Prostate gland (tissue), 2 donors: ENCODE measurements at regions not wholly inside any gene's neighbourhood (a gene's known extent, or its start where the extent isn't known, plus 50 kb on each side); places are given as distances from the start of the nearest gene placed in this dataset.
"Not testable (repeated sequence)": the region's sequence is repeated elsewhere in the genome, so short reads cannot be mapped to it uniquely, and the experiment has no call there.

ENCODE experiments used
- DNase-seq: peaks from one replicate; pipeline ENCODE4 v3.0.0-alpha.2; 2019; ENCODE audit warnings: low spot score
- H3K27ac ChIP-seq, 2 donors: fragments of 200-600 bp; sonication (generic); 2 replicates each; pipeline ENCODE4 v1.5.1; 2017 to 2019
- H3K27me3 ChIP-seq: fragments of 200-600 bp; sonication (generic); replicated peaks from 2 replicates; pipeline ENCODE4 v1.5.1; 2019; ENCODE audit not compliant: insufficient read depth
- H3K36me3 ChIP-seq, 2 donors: fragments of 200-600 bp; sonication (generic); 1 replicate in 1 of 2; 2 replicates in 1 of 2; pipeline versions ENCODE4 v1.5.1 to v1.8.1; 2017 to 2019
- H3K4me1 ChIP-seq: fragments of 200-600 bp; sonication (generic); replicated peaks from 2 replicates; pipeline ENCODE4 v1.5.1; 2019
- H3K4me3 ChIP-seq, 2 donors: fragments of 200-600 bp; sonication (generic); 2 replicates each; pipeline ENCODE4 v1.5.1; 2017 to 2019
- H3K9me3 ChIP-seq: fragments of 200-600 bp; sonication (generic); 2 replicates; pipeline ENCODE4 v1.5.1; 2017
- CTCF ChIP-seq, 4 experiments: fragments of 200-600 bp in 2 of 4; fragments of 450-650 bp in 2 of 4; sonication (generic) in 2 of 4; IDR thresholded peaks; 1 replicate in 3 of 4; 2 replicates in 1 of 4; pipeline ENCODE4 v1.5.1; 2016 to 2019; ENCODE audit warnings: antibody characterized with exemption in 4 of 4, mild to moderate bottlenecking in 2 of 4, moderate library complexity in 2 of 4
- POLR2A ChIP-seq: fragments of 450-650 bp; IDR thresholded peaks from one replicate; pipeline ENCODE4 v1.6.1; 2016; ENCODE audit warnings: antibody characterized with exemption, mild to moderate bottlenecking
- POLR2AphosphoS5 ChIP-seq: sonication (generic); formaldehyde crosslinking; IDR thresholded peaks from one replicate; pipeline ENCODE4 v1.6.1; 2017; ENCODE audit warnings: antibody characterized with exemption
- WGBS: methylation state at CpG from one replicate; pipeline ENCODE4 v1.1.5; 2018; 5-methylcytosine and 5-hydroxymethylcytosine counted together
- intact Hi-C: fragments of 100-400 bp; cut with DNase I; formaldehyde crosslinking; loops from one replicate; pipeline ENCODE4 v1.14.2; 2022

GRCh38 chr10:111303887-111304286, 227.1 kb downstream of the ADRA2A start:
- Histone ChIP-seq H3K36me3 (no peaks in the 10 kb centered on the region), H3K9me3 (no peaks in the 10 kb centered on the region), H3K4me1 (no peaks in the 10 kb centered on the region), H3K27ac (no peak overlapping the region), H3K4me3 (no peak overlapping the region), H3K27me3 (no peaks in the 10 kb centered on the region)
- TF ChIP-seq POLR2AphosphoS5 (no peak), POLR2A (no peak), CTCF (IDR thresholded peaks at IDR 0.05) (no peak)
- DNase-seq, result no peak
- intact Hi-C loops, result no loop called here
- WGBS, result 81% methylated on average over 4 of the region's 4 CpGs

GRCh38 chr10:111316722-111317212, 239.9 kb downstream of the ADRA2A start:
- no peak for DNase-seq
- Histone ChIP-seq H3K4me3 (no peak overlapping the region), H3K4me1 (no peaks in the 10 kb centered on the region), H3K36me3 (no peaks in the 10 kb centered on the region), H3K27ac (no peak overlapping the region), H3K9me3 (no peaks in the 10 kb centered on the region), H3K27me3 (no peaks in the 10 kb centered on the region)
- no peak for TF ChIP-seq POLR2A
- no peak for TF ChIP-seq POLR2AphosphoS5
- no peak for TF ChIP-seq CTCF (IDR thresholded peaks at IDR 0.05)
- WGBS, result 27% methylated on average over 4 of the region's 4 CpGs
- intact Hi-C loops, result no loop called here

- TF ChIP-seq POLR2A (no peak), CTCF (IDR thresholded peaks at IDR 0.05) (no peak), POLR2AphosphoS5 (no peak)
- no peak for DNase-seq
- no peaks in the 10 kb centered on the region for H3K9me3 ChIP-seq
- H3K27ac ChIP-seq, result no peak overlapping the region
- H3K4me3 ChIP-seq, result no peak overlapping the region
- intact Hi-C loops, result no loop called here
- H3K27me3 ChIP-seq, result no peaks in the 10 kb centered on the region
- H3K4me1 ChIP-seq, result no peaks in the 10 kb centered on the region
- H3K36me3 ChIP-seq, result no peaks in the 10 kb centered on the region
Observed at GRCh38 chr10:111319866-111320265, 243.0 kb downstream of the ADRA2A start.

- H3K9me3 ChIP-seq, result no peaks in the 10 kb centered on the region
- 85% methylated on average over 3 of the region's 3 CpGs for WGBS
- no peak for TF ChIP-seq CTCF (IDR thresholded peaks at IDR 0.05)
- no peak for TF ChIP-seq POLR2A
- TF ChIP-seq POLR2AphosphoS5, result no peak
Observed at GRCh38 chr10:111323389-111323966, 246.6 kb downstream of the ADRA2A start.

GRCh38 chr10:111332174-111332573, 255.3 kb downstream of the ADRA2A start:
- H3K27ac ChIP-seq, H3K4me3 ChIP-seq, H3K27me3 ChIP-seq, H3K9me3 ChIP-seq, intact Hi-C loops, H3K36me3 ChIP-seq, H3K4me1 ChIP-seq, DNase-seq: not testable (repeated sequence)
- 54% methylated on average over 1 of the region's 1 CpG for WGBS

More at GRCh38 chr10:111323389-111323966, 246.6 kb downstream of the ADRA2A start:
- intact Hi-C loops, result no loop called here
- Histone ChIP-seq H3K4me3 (no peak overlapping the region), H3K36me3 (no peaks in the 10 kb centered on the region), H3K27me3 (no peaks in the 10 kb centered on the region), H3K27ac (no peak overlapping the region), H3K4me1 (no peaks in the 10 kb centered on the region)
- no peak for DNase-seq
